ENCODE measurements at regions not wholly inside any gene's neighbourhood (a gene's known extent, or its start where the extent isn't known, plus 50 kb on each side); places are given as distances from the start of the nearest gene placed in this dataset.

GRCh38 chr3:188025555-188025954, 128.4 kb upstream of the LPP start:
- ChIA-PET CTCF (no interaction called here), POLR2A (no interaction called here)

GRCh38 chr3:188026191-188026968, 127.6 kb upstream of the LPP start:
- intact Hi-C loops (cut with micrococcal nuclease), result no loop called here
- ATAC-seq, result no peak
- ChIA-PET POLR2A (no interaction called here), RAD21 (ENCODE audit: low non-redundant PET in 1 of 2, low total read pairs in 2 of 2, uncharacterized antibody in 2 of 2, unreplicated experiment in 2 of 2) (no interaction called here), CTCF (no interaction called here)
- Histone ChIP-seq H3K9ac (ENCODE audit: low read length) (no peak overlapping the region), H4K20me1 (ENCODE audit: insufficient read depth) (no peaks in the 10 kb centered on the region), H3K27ac (ENCODE audit: low read depth, low read length) (no peak overlapping the region), H3K4me1 (ENCODE audit: control insufficient read depth in 1 of 2, insufficient read depth in 2 of 2, low read length in 2 of 2) (no peaks in the 10 kb centered on the region), H3K79me2 (ENCODE audit: insufficient read depth, low read length) (no peaks in the 10 kb centered on the region), H3K9me3 (ENCODE audit: control insufficient read depth in 1 of 2, insufficient read depth in 1 of 2, low read depth in 1 of 2, low read length in 2 of 2) (no peaks in the 10 kb centered on the region), H2AFZ (ENCODE audit: low read depth, low read length, poor library complexity, severe bottlenecking) (no peak overlapping the region), H3K36me3 (ENCODE audit: control insufficient read depth in 1 of 2, insufficient read depth in 2 of 2, low read length in 2 of 2) (no peaks in the 10 kb centered on the region), H3K4me2 (ENCODE audit: low read length) (no peak overlapping the region), H3K4me3 (replicated peaks in 1 of 2; ENCODE audit: low read depth in 1 of 2, low read length in 2 of 2) (no peak overlapping the region), H3K27me3 (ENCODE audit: insufficient read depth, low read length) (no peaks in the 10 kb centered on the region), H3K9me2 (ENCODE audit: insufficient read depth) (0 out of 2 replicates have a peak, but pooled peaks cover 3% of the 10 kb centered on the region)
- no peak for DNase-seq (ENCODE audit: low read depth, low spot score)
- BruUV-seq (replicated peaks), result no TSS peak
- TF ChIP-seq CTCF (IDR thresholded peaks at IDR 0.05 in 2 of 3, conservative IDR thresholded peaks at IDR 0.05 in 1 of 3; ENCODE audit: borderline replicate concordance in 1 of 3, insufficient read depth in 1 of 3, low read depth in 2 of 3, low read length in 2 of 3) (no peak), ZBTB33 (IDR thresholded peaks at IDR 0.05; ENCODE audit: extremely low read depth, insufficient replicate concordance, low read length) (no peak), POLR2A (IDR thresholded peaks at IDR 0.05; ENCODE audit: borderline replicate concordance, extremely low read depth, insufficient read depth, insufficient read length) (no peak), EZH2phosphoT487 (IDR thresholded peaks at IDR 0.05; ENCODE audit: borderline replicate concordance) (no peak), MAX (IDR thresholded peaks at IDR 0.05) (no peak), TCF7L2 (IDR thresholded peaks at IDR 0.05; ENCODE audit: borderline replicate concordance, extremely low read depth, insufficient read depth, insufficient read length) (no peak), CEBPB (IDR thresholded peaks at IDR 0.05; ENCODE audit: low read depth) (no peak), ZFX (IDR thresholded peaks at IDR 0.05) (no peak), POLR2AphosphoS5 (IDR thresholded peaks at IDR 0.05; ENCODE audit: low read depth, low read length) (no peak), EGR1 (IDR thresholded peaks at IDR 0.05; ENCODE audit: low read depth) (no peak), ELF1 (IDR thresholded peaks at IDR 0.05; ENCODE audit: borderline replicate concordance, low read depth) (no peak), CBX3 (IDR thresholded peaks at IDR 0.05; ENCODE audit: low read depth) (no peak), JUND (IDR thresholded peaks at IDR 0.05) (no peak), ATF3 (IDR thresholded peaks at IDR 0.05) (no peak), SP1 (IDR thresholded peaks at IDR 0.05; ENCODE audit: low read depth) (no peak)

More at GRCh38 chr3:188025555-188025954, 128.4 kb upstream of the LPP start:
- Histone ChIP-seq H2AFZ (ENCODE audit: low read depth, low read length, poor library complexity, severe bottlenecking) (no peak overlapping the region), H3K27ac (ENCODE audit: low read depth, low read length) (no peak overlapping the region), H3K9me3 (ENCODE audit: control insufficient read depth in 1 of 2, insufficient read depth in 1 of 2, low read depth in 1 of 2, low read length in 2 of 2) (no peaks in the 10 kb centered on the region), H3K27me3 (ENCODE audit: insufficient read depth, low read length) (no peaks in the 10 kb centered on the region), H3K9me2 (ENCODE audit: insufficient read depth) (0 out of 2 replicates have a peak, but pooled peaks cover 3% of the 10 kb centered on the region), H4K20me1 (ENCODE audit: insufficient read depth) (no peaks in the 10 kb centered on the region), H3K4me1 (ENCODE audit: control insufficient read depth in 1 of 2, insufficient read depth in 2 of 2, low read length in 2 of 2) (no peaks in the 10 kb centered on the region), H3K9ac (ENCODE audit: low read length) (no peak overlapping the region), H3K79me2 (ENCODE audit: insufficient read depth, low read length) (no peaks in the 10 kb centered on the region), H3K4me2 (ENCODE audit: low read length) (no peak overlapping the region), H3K36me3 (ENCODE audit: control insufficient read depth in 1 of 2, insufficient read depth in 2 of 2, low read length in 2 of 2) (no peaks in the 10 kb centered on the region), H3K4me3 (replicated peaks in 1 of 2; ENCODE audit: low read depth in 1 of 2, low read length in 2 of 2) (no peak overlapping the region)
- RAD21 ChIA-PET (ENCODE audit: low non-redundant PET in 1 of 2, low total read pairs in 2 of 2, uncharacterized antibody in 2 of 2, unreplicated experiment in 2 of 2), result no interaction called here
- DNase-seq (ENCODE audit: low read depth, low spot score) (no peak), ATAC-seq (no peak)
- no TSS peak for BruUV-seq (replicated peaks)
- intact Hi-C loops (cut with micrococcal nuclease), result no loop called here
- TF ChIP-seq ZNF274 (IDR thresholded peaks at IDR 0.05; ENCODE audit: low read depth, low read length) (no peak), ZFX (IDR thresholded peaks at IDR 0.05) (no peak), RAD21 (IDR thresholded peaks at IDR 0.05; ENCODE audit: low read depth) (no peak), YY1 (IDR thresholded peaks at IDR 0.05; ENCODE audit: extremely low read depth, insufficient replicate concordance, low read depth, low read length) (no peak), SRF (IDR thresholded peaks at IDR 0.05; ENCODE audit: low read depth) (no peak), EZH2 (IDR thresholded peaks at IDR 0.05) (no peak)

Measured in HCT116 (cell line).